ENCODE measurements at regions not wholly inside any gene's neighbourhood (a gene's known extent, or its start where the extent isn't known, plus 50 kb on each side); places are given as distances from the start of the nearest gene placed in this dataset.
A peak's percentile ranks its signal among the peaks of the same experiment; 100 is the strongest.

DNA sequence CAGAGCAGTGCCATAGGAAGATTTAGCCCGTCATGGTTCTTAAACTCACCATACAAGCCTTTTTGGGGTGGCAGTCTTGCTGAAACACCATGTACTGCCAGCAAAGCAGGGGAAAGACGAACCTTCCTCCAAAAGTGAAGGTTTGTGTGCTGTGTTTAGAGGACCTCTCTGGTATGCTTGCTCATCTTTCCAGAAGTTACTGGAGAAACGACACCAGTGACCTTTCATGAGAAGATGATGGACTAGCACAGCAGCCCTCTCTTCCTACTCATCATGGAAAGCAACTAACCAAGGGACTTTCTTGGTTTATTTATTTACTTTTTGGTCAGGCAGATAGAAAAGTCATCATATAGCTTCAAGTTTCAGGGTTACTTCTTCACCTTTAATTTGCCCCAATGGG is 247.4 kb downstream of the PTEN start:
- no peak for DNase-seq

- DNase-seq = no peak
Observed at GRCh38 chr10:88111294-88111693, 247.9 kb downstream of the PTEN start.

DNA sequence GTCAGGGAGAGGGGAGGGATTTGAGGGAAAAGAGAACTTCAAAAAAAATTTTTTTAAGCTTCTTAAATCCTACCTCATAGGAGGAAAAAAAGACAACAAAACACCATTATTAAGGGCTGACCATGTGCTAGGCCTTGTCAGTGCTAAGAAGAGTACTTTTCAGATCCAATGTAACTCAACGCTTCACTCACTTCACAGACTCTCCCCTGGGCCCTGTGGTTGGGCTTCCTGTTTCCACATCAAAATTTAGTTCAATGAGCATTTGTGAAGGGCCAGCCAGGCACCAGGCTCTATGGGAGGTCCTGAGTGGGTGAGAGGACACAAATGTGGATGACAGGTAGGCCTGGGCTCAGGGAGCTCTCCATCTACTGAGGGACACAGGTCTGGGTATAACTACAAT is 249.8 kb downstream of the PTEN start:
- DNase-seq = no peak

DNA sequence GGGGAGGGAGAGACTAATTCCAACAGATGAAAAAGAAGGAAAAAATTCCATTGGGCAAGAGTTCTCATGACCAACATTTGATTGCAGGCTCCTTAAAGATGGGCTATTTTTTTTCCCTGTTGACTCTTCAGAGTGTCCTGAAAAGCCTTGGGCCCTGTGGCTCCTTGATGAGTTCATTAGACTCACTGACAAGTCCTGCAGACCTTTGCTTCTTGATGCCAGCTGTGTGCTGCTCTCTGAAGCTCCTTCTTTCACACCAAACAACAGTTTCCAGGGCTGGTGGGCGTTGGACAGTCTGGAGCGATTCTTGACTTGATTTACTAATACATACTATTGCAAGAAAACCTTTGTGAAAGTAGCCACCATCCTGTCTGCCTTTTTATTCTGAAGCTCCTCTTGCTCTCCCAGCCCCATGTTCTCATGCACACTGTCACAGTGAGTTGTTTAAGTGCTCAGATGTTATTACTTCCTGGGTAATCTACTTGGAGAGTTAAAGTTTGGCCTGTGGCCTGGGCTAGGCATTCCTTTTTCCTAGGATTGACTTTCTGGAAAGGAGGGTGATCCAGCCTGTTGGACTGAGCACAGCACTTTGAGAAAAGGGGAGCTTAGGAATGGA is 250.3 kb downstream of the PTEN start:
- DNase-seq = peak; percentile 30

DNA sequence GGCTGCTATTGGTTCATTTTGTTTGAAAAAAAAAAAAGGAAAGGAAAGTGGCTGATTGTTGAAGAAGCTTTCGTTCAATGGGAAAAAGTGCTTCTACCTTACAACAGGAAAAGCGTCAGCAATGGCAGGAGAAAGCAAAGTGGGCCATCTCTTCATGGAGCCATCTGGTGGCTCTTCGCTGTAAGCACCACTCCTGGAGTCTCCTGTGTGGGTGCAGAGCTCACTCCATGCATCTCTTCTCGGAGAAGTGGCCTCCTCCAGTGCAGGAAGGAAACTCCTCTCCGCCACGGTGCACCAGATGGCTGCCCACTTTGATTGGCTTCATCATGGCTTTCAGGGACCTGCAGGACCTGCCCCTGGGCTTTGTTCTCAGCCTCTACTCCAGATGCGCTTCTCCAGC is 250.9 kb downstream of the PTEN start:
- peak; percentile 42 for DNase-seq

- DNase-seq = no peak
Observed at GRCh38 chr10:88115407-88115806, 252.0 kb downstream of the PTEN start.

DNA sequence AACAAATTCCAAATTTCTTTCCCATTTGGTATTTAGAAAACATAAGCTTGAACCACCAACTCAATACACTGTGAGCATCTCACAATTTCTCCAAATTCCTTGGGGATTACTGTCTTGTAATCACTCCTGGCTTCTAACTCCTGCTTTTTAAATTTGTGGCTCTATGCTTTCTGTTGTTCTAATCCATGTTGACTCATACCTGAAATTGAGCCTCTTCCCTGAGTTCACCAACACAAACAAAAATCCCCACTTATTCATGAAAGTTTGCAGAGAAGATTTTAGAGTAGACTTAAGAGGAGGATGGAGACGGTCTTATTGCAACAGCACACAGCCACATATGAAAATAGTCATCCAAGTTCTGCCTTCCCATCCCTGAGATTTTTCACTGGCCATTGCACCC is 252.5 kb downstream of the PTEN start:
- peak; percentile 91 for DNase-seq

DNA sequence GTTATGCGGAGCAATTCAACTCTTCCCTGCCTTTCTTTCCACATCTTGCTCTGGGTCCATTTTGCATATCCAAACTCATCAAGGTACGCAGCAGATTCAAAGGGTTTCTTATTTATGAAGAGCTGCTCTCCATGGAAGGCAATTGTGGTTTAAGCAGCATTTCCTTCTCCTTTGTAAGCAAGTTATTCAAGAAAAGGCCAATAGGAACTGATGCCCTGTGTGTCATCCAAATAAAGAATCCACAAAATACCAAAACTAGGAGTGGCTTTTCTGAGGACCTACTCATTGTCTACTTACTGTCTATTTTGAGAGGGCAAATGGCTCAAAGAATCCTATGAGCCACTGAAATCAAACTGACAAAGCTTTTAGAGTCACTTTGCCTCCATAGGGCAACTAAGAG is 253.1 kb downstream of the PTEN start:
- peak; percentile 79 for DNase-seq

- no peak for DNase-seq
Observed at GRCh38 chr10:88116971-88117626, 253.7 kb downstream of the PTEN start.

DNA sequence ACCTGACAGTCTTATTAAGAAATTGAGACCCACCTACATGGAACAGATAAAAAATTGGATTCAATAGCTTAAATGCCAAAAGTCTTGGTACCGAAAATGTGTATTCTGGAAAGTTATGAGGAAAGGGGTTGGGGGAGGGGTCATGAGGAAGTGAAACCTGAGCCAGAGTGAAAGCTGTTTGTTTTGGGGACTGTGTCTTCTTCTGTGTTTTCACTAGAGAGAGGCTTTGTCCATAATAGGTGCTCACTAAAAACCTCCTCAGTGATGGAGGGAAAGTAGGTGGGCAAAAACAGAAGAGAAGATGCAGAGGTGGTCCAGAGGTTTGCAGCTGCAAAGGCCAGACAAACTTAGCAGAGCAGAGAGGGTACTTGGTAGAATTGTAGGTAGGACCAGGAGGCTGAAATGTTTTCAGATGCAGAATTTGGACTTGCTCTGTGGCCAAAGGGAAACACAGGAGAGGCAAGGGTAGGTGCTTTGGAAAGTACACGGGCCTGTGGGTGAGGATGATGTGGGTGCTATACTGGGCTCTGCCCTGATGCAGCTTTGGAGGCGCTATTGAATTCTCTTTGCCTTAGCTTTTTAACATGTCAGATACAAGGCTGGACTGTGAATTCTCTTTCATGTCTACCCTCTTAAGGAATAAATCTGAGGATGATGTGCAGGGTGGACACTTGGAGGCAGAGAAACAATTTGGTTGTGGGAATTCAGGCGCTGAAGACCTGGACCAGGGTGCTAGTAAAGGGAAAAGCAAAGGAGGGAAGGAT is 254.6 kb downstream of the PTEN start:
- DNase-seq = no peak

DNA sequence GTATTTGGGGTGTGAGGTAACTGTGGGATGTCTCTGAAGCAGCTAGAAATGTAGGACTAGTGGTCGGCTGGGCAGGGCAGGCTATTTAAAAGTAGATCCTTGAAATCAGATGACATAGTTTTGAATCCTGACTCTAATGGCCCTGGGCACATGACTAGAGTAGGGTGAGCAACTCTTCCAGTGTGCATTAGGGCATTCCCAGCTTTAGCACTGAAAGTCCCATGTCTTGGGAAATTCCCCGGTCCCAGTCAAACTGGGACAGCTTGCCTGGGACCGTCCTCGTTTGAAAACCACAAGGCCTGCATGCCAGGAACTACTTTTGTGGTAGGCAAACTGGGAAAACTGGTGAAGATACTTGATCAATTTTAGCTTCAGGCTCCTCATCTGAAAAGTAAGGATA is 255.3 kb downstream of the PTEN start:
- DNase-seq = no peak

- DNase-seq = no peak
Observed at GRCh38 chr10:88119160-88119559, 255.7 kb downstream of the PTEN start.

GRCh38 chr10:88120075-88120474 is 256.6 kb downstream of the PTEN start:
- no peak for DNase-seq

DNA sequence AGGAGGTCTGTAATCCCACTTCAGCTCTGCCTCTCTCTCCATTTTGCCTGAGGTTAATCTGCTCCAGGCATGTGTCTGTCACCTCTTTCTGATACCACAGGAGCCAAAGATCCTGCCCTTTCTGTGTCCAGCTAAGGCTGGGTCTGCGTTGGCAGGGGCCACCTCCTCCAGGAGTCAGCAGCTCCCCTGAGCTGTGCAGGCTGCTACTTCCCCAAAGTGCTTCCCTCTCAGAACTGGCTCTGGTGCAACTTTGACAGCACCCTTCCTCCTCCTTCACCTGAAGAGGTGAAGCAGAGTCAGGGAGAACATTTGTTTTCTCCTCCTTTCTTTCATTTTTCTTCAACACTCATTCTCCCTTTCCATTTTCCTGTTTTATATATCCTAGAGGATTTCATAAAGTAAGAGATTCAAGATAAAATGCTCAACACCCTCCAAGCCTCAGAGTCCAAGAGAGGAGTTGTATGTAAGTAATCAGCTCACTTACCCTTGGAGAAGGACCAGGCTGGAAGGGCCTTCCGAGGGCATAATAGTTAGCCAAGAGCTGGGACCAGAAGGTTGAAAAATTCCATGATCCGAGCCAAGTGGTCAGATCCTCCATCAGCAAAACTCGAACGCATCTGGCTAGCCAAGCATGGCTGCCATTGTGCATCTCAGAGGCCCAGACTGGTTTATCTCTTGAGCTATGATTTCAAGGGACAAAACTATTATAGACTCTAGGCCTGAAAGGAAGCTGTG is 257.3 kb downstream of the PTEN start:
- DNase-seq = no peak

DNA sequence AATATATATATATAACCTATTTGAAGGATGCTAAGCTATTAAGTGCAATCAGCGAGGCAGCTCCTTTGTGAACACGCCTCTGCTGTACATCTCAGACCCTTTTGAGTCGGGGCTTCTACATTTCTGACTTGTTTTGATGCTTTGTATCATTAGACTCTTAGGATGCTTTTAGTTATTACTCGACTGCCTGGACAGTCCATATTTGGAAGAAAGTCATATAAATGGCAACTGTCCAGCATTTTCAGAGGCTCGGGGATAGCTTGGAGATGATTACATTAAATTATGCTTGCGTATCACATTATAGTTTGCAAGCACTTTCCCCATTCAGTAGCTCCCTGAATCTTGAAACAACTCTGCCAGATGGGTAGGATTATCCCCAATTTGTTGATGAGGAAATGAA is 257.9 kb downstream of the PTEN start:
- no peak for DNase-seq

GRCh38 chr10:88122145-88122544 is 258.7 kb downstream of the PTEN start:
- no peak for DNase-seq

GRCh38 chr10:88122576-88122975 is 259.2 kb downstream of the PTEN start:
- DNase-seq = no peak

DNA sequence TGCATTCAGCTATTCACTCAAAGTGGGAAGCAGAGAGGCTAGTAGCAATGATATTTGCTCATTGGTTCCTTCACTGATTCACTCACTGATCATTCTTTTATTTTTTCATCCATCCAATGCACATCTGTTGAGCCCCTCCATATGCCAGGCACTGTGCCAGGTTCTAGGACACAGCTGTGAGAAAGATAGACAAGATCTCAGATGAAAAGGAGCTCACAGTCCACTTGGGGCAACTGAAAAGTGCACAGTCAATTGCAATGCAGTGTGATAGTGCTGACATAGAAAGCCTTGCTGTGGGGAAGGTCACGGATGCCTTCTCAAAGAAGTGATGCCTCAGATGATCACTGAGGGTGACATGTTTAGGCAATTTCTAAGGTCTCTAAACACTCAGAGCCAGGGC is 262.3 kb downstream of the PTEN start:
- DNase-seq = no peak

GRCh38 chr10:88126699-88127098 is 263.3 kb downstream of the PTEN start:
- DNase-seq = no peak

- DNase-seq = no peak
Observed at GRCh38 chr10:88127269-88127668, 263.8 kb downstream of the PTEN start.

DNA sequence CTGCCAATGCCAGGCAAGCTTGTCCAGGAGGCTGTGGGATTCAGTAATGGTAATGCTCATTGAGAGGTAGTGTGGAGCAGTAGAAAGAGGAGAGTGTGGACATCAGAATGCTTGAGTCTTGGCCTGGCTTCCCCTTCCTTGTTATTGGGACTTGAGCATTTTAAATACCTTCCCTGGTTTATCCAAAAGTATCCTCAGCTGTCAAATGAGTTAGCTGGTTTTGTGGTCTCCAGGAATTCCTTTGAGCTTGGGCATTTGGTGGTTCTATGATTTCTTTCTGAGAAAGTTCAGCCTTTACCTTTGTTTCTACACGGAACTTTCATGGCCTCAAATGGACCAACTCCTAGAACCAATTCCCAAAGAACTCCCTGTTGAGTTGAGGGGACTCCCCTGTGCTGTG is 264.3 kb downstream of the PTEN start:
- no peak for DNase-seq

- DNase-seq = no peak
Observed at GRCh38 chr10:88129013-88129412, 265.6 kb downstream of the PTEN start.

DNA sequence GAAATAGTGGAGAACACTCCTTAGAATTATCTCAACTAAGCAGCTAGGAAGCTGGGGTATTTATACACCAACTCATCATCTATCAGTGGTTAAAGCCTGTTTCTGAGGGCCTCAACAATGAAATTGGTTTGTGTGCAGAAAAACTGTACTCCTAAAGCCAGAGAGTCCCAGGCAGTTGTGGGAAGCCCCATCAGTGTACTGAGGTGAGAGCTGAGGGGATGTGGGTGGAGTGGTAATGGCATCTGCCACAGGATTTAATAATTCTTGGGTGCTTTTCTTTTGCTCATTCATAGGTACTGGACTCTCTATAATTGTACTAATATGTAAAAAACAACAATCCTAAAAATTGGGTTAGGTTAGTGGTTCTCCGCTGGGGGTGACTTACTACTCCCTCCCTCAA is 267.5 kb downstream of the PTEN start:
- no peak for DNase-seq

All from HCEC 1CT (cell line).